ENCODE measurements at regions not wholly inside any gene's neighbourhood (a gene's known extent, or its start where the extent isn't known, plus 50 kb on each side); places are given as distances from the start of the nearest gene placed in this dataset.

DNA sequence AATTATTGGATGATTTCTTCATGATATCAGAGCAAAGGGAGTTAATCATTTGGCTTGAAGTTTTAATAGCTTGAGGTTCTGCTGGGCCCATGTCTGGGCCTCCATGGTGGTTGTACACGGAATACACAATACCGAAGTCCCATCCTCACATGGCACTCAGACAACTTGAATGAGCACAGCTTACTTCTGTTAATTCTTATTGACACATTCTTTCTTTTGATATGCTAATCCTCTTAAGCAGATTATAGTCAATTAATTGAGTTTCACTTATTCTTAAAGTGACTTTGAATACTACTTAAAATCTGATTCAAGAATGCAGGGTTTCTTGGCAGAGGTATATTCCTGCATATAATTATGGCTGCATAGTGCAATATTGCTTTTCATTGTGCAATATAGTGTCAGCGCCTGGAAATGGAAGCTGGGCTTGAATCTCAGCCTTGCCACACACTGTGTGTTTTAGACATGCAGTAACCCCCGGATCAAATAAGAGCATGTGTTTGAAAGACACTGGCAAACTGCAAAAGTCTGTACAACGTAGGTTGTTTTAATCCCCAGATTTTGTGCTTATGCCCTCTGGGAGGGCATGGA, 543.5 kb upstream of the ADARB2 start:
- TF ChIP-seq, protein P1, sequence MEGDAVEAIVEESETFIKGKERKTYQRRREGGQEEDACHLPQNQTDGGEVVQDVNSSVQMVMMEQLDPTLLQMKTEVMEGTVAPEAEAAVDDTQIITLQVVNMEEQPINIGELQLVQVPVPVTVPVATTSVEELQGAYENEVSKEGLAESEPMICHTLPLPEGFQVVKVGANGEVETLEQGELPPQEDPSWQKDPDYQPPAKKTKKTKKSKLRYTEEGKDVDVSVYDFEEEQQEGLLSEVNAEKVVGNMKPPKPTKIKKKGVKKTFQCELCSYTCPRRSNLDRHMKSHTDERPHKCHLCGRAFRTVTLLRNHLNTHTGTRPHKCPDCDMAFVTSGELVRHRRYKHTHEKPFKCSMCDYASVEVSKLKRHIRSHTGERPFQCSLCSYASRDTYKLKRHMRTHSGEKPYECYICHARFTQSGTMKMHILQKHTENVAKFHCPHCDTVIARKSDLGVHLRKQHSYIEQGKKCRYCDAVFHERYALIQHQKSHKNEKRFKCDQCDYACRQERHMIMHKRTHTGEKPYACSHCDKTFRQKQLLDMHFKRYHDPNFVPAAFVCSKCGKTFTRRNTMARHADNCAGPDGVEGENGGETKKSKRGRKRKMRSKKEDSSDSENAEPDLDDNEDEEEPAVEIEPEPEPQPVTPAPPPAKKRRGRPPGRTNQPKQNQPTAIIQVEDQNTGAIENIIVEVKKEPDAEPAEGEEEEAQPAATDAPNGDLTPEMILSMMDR (IDR thresholded peaks at IDR 0.05) = no peak
- TF ChIP-seq EZH2 (IDR thresholded peaks at IDR 0.05; ENCODE audit: borderline replicate concordance, insufficient read depth, low read depth, low read length, poor library complexity, severe bottlenecking) = no peak

All from B cell (primary cell).